ENCODE measurements at regions not wholly inside any gene's neighbourhood (a gene's known extent, or its start where the extent isn't known, plus 50 kb on each side); places are given as distances from the start of the nearest gene placed in this dataset.

DNA sequence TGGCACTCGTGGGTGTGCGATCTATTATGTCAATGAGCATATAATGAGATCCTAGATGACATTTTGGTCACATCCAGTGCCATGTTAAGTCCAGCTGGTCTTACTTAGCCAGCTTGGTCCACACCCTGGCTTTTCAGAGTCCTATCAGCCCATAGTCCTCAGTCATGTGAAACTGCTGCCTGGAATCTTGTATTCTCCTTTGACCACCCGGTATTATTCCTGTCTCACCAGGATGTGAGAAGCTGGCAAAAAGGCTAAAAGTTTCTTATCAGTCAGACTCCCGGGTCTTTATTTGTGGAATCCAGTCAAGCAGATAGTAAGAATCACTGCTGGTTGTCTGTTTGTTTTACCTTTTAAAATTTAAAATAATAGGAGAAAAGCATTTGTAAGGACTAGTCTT is 705.6 kb upstream of the GHITM start:
- TF ChIP-seq POLR2A (IDR thresholded peaks at IDR 0.05) (no peak), POLR2AphosphoS5 (IDR thresholded peaks at IDR 0.05; ENCODE audit: insufficient read depth in 1 of 2, low read depth in 1 of 2) (no peak)
- TF ChIP-seq, protein P1, sequence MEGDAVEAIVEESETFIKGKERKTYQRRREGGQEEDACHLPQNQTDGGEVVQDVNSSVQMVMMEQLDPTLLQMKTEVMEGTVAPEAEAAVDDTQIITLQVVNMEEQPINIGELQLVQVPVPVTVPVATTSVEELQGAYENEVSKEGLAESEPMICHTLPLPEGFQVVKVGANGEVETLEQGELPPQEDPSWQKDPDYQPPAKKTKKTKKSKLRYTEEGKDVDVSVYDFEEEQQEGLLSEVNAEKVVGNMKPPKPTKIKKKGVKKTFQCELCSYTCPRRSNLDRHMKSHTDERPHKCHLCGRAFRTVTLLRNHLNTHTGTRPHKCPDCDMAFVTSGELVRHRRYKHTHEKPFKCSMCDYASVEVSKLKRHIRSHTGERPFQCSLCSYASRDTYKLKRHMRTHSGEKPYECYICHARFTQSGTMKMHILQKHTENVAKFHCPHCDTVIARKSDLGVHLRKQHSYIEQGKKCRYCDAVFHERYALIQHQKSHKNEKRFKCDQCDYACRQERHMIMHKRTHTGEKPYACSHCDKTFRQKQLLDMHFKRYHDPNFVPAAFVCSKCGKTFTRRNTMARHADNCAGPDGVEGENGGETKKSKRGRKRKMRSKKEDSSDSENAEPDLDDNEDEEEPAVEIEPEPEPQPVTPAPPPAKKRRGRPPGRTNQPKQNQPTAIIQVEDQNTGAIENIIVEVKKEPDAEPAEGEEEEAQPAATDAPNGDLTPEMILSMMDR (IDR thresholded peaks at IDR 0.05) = no peak

All from vagina (tissue), 2 donors.